Naive thymus-derived CD4-positive, alpha-beta T cell (primary cell): ENCODE measurements at regions not wholly inside any gene's neighbourhood (a gene's known extent, or its start where the extent isn't known, plus 50 kb on each side); places are given as distances from the start of the nearest gene placed in this dataset.

Experiments used
- ATAC-seq: fragments of 150-1000 bp; cut with Tn5 transposase; 2 replicates; pipeline ENCODE4 v1.10.0; 2021; ENCODE audit warnings: mild to moderate bottlenecking, moderate library complexity
- CTCF ChIA-PET: fragments of 350-600 bp; sonication (Branson Sonifier 250); formaldehyde crosslinking; loops from one replicate; lab custom pipeline; 2021; ENCODE audit warnings: antibody characterized with exemption; lab: Charles Lee
- POLR2A ChIA-PET: fragments of 350-600 bp; sonication (Branson Sonifier 250); formaldehyde crosslinking; loops from one replicate; lab custom pipeline; 2021; ENCODE audit warnings: antibody characterized with exemption, inconsistent platforms; lab: Charles Lee
- DNase-seq, 9 donors: peaks; one replicate each; pipeline versions ENCODE4 v3.0.0 to v3.0.0-alpha.2; 2020 to 2022; ENCODE audit warnings: mixed read lengths in 1 of 9
- H3K27ac ChIP-seq: one replicate; pipeline ENCODE4 v1.7.0; 2013; ENCODE audit warnings: mild to moderate bottlenecking, low read depth, low read length, moderate library complexity
- H3K27me3 ChIP-seq, 2 donors: one replicate each; pipeline ENCODE4 v1.7.0; 2013; ENCODE audit warnings: low read length in 2 of 2, mild to moderate bottlenecking in 2 of 2, moderate library complexity in 2 of 2; ENCODE audit not compliant: control insufficient read depth in 2 of 2, insufficient read depth in 2 of 2
- H3K36me3 ChIP-seq, 3 experiments: 1 replicate in 2 of 3; 2 replicates in 1 of 3; pipeline ENCODE4 v1.7.0; 2013; ENCODE audit warnings: low read length in 3 of 3, mild to moderate bottlenecking in 3 of 3, moderate library complexity in 1 of 3; ENCODE audit not compliant: insufficient read depth in 3 of 3, control insufficient read depth in 2 of 3
- H3K4me1 ChIP-seq, 2 donors: one replicate each; pipeline ENCODE4 v1.7.0; 2013; ENCODE audit warnings: low read length in 2 of 2, mild to moderate bottlenecking in 2 of 2, moderate library complexity in 1 of 2; ENCODE audit not compliant: control insufficient read depth in 2 of 2, insufficient read depth in 2 of 2
- H3K4me3 ChIP-seq: 2 replicates; pipeline ENCODE4 v1.7.0; 2013; ENCODE audit warnings: mild to moderate bottlenecking, low read length
- H3K9me3 ChIP-seq, 3 experiments: 1 replicate in 2 of 3; 2 replicates in 1 of 3; pipeline ENCODE4 v1.7.0; 2013; ENCODE audit warnings: low read length in 3 of 3; ENCODE audit not compliant: control insufficient read depth in 2 of 3
- H3K27ac Mint-ChIP-seq, 9 donors: one replicate each; pipeline ENCODE4 v1.8.0; 2020 to 2022; ENCODE audit warnings: mixed read lengths in 9 of 9, mild to moderate bottlenecking in 8 of 9, moderate library complexity in 5 of 9, inconsistent platforms in 2 of 9
- H3K27me3 Mint-ChIP-seq, 5 donors: one replicate each; pipeline ENCODE4 v1.8.0; 2021 to 2022; ENCODE audit warnings: mixed read lengths in 5 of 5, mild to moderate bottlenecking in 1 of 5
- H3K36me3 Mint-ChIP-seq, 5 donors: one replicate each; pipeline ENCODE4 v1.8.0; 2020 to 2022; ENCODE audit warnings: mixed read lengths in 5 of 5, mild to moderate bottlenecking in 3 of 5, inconsistent platforms in 1 of 5
- H3K4me1 Mint-ChIP-seq, 7 donors: one replicate each; pipeline ENCODE4 v1.8.0; 2020 to 2022; ENCODE audit warnings: mixed read lengths in 7 of 7, mild to moderate bottlenecking in 3 of 7, inconsistent platforms in 1 of 7
- H3K4me3 Mint-ChIP-seq, 10 donors: one replicate each; pipeline ENCODE4 v1.8.0; 2020 to 2022; ENCODE audit warnings: mild to moderate bottlenecking in 10 of 10, mixed read lengths in 10 of 10, moderate library complexity in 6 of 10, inconsistent platforms in 2 of 10
- H3K9me3 Mint-ChIP-seq, 11 donors: one replicate each; pipeline ENCODE4 v1.8.0; 2020 to 2022; ENCODE audit warnings: mixed read lengths in 11 of 11, mild to moderate bottlenecking in 4 of 11, inconsistent platforms in 1 of 11, moderate library complexity in 1 of 11
- intact Hi-C, 2 donors: fragments of 100-400 bp; cut with micrococcal nuclease; formaldehyde crosslinking; loops; one replicate each; pipeline ENCODE4 v1.15.1; 2023

DNA sequence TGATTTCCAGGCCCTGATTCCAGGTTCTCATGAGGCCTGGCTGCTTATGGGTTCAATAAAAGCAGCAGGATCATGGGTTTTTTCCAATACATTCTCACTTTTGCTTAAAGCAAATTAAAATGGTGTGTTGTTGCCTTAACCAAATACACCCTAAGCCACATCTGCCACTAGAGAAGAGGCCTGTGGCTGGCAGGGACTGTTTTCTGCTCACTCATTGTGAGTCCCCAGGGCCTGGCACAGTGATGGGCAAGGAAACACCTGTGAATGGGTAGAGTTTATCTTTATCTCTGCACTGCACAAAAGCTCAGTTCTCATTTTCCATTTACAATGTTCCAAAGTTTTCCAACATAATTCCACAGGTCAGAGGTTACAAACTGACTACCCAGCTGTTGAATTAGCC, 726.0 kb downstream of the UQCRFS1 start:
- intact Hi-C loops, result loop anchor here in 1 of 2 donors (5.0 kb wide), 1 partner anchor 65 kb away; no protein-coding TSS in a partner anchor
- ChIA-PET CTCF (no interaction called here), POLR2A (no interaction called here)
- H3K4me1 Mint-ChIP-seq, result peaks cover 0 to 22% (median 7%) of the 10 kb centered on the region in 7 donors
- Histone ChIP-seq H3K27ac (no peak overlapping the region), H3K4me1 (no peaks in the 10 kb centered on the region), H3K27me3 (no peaks in the 10 kb centered on the region), H3K4me3 (no peak overlapping the region), H3K36me3 (no peaks in the 10 kb centered on the region), H3K9me3 (no peaks in the 10 kb centered on the region)
- no peak overlapping the region for H3K4me3 Mint-ChIP-seq
- ATAC-seq, result no peak
- peaks cover 0 to 6% (median 0%) of the 10 kb centered on the region in 11 donors for H3K9me3 Mint-ChIP-seq
- DNase-seq, result no peak
- H3K36me3 Mint-ChIP-seq, result peaks cover 0 to 1% (median 0%) of the 10 kb centered on the region in 5 donors
- peaks cover 0 to 12% (median 3%) of the 10 kb centered on the region in 5 donors for H3K27me3 Mint-ChIP-seq
- H3K27ac Mint-ChIP-seq, result no peak overlapping the region

DNA sequence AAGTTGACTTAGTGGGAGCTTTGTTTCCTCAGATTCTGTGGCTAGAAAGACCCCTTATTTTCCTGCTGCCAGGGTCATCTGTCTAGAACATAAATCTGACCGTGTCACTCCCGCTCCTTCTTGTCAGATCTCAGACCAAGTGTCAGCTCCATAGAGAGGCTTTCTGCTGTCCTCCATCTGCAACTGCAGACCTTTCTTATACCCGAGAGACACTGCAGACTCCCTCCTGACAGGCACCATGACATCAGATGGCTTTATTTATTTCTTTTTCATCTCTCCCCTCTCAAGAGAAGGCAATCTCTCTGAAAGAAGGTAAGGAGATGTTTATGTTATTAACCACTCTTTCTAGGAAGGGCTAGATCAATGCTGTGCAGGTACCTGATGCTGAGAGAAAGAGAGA, 726.5 kb downstream of the UQCRFS1 start:
- Histone ChIP-seq H3K27ac (no peak overlapping the region), H3K9me3 (no peaks in the 10 kb centered on the region), H3K36me3 (no peaks in the 10 kb centered on the region), H3K4me3 (no peak overlapping the region), H3K4me1 (no peaks in the 10 kb centered on the region), H3K27me3 (no peaks in the 10 kb centered on the region)
- peaks cover 0 to 6% (median 0%) of the 10 kb centered on the region in 11 donors for H3K9me3 Mint-ChIP-seq
- H3K27me3 Mint-ChIP-seq, result peaks cover 0 to 12% (median 3%) of the 10 kb centered on the region in 5 donors
- ChIA-PET CTCF (no interaction called here), POLR2A (no interaction called here)
- peaks cover 0 to 1% (median 0%) of the 10 kb centered on the region in 5 donors for H3K36me3 Mint-ChIP-seq
- ATAC-seq, result no peak
- intact Hi-C loops, result loop anchor here in 1 of 2 donors (5.0 kb wide), 1 partner anchor 66 kb away; no protein-coding TSS in a partner anchor
- peaks cover 0 to 24% (median 7%) of the 10 kb centered on the region in 7 donors for H3K4me1 Mint-ChIP-seq
- DNase-seq, result no peak
- H3K4me3 Mint-ChIP-seq, result no peak overlapping the region
- H3K27ac Mint-ChIP-seq, result no peak overlapping the region

DNA sequence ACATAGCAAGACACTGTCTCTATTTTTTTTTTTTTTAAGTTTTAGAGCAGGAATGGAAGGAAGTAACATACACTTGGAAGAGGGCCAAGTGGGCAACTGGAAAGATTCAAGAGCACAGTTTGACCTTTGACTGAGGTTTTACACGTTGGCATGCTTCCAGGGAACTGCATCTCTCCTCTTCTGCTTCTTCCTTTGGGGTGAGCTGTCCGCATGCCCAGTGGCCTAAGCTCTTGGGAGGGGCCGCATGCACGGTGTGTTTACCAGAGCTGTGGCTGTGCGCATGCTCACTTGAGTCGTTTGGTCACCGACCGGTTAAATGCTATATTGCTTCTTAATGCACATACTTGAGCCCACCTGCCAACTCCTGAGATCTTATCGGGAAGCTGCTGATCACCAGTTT, 727.7 kb downstream of the UQCRFS1 start:
- ATAC-seq (no peak), DNase-seq (no peak)
- Mint-ChIP-seq H3K4me3 (no peak overlapping the region), H3K9me3 (peaks cover 0 to 6% (median 0%) of the 10 kb centered on the region in 11 donors), H3K27ac (no peak overlapping the region), H3K27me3 (peaks cover 0 to 8% (median 3%) of the 10 kb centered on the region in 5 donors), H3K36me3 (peaks cover 0 to 1% (median 0%) of the 10 kb centered on the region in 5 donors), H3K4me1 (peaks cover 0 to 32% (median 11%) of the 10 kb centered on the region in 7 donors)
- CTCF ChIA-PET, result no interaction called here
- H3K36me3 ChIP-seq, result no peaks in the 10 kb centered on the region
- no peak overlapping the region for H3K4me3 ChIP-seq
- POLR2A ChIA-PET, result no interaction called here
- intact Hi-C loops, result loop anchor here in 1 of 2 donors (5.0 kb wide), 1 partner anchor 67 kb away; no protein-coding TSS in a partner anchor
- H3K9me3 ChIP-seq, result no peaks in the 10 kb centered on the region
- H3K4me1 ChIP-seq, result no peaks in the 10 kb centered on the region
- H3K27me3 ChIP-seq, result no peaks in the 10 kb centered on the region
- no peak overlapping the region for H3K27ac ChIP-seq

DNA sequence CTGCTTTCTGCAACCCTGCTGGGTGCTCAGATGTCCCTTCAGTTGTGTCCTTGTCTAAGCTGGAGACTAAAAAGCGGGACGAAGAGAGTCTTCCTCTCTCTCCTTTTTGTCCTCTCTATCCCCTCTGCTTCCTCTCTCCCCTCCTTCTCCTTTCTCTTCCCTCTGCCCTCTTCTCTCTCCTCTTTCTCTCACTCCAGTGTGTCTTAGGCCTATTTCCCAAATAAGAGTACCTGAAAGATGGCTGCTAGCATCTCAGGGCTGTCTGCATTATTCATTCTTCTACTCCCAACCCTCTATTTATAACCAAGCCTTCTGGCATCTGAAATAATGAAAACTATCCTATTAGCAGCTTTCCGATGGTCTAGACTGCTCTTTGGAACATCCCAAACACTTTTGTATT, 729.8 kb downstream of the UQCRFS1 start:
- peaks cover 0 to 26% (median 11%) of the 10 kb centered on the region in 7 donors for H3K4me1 Mint-ChIP-seq
- H3K27me3 Mint-ChIP-seq, result peaks cover 0 to 3% (median 0%) of the 10 kb centered on the region in 5 donors
- Histone ChIP-seq H3K27ac (no peak overlapping the region), H3K9me3 (no peaks in the 10 kb centered on the region), H3K27me3 (no peaks in the 10 kb centered on the region), H3K36me3 (no peaks in the 10 kb centered on the region), H3K4me1 (no peaks in the 10 kb centered on the region), H3K4me3 (no peak overlapping the region)
- H3K4me3 Mint-ChIP-seq, result no peak overlapping the region
- CTCF ChIA-PET, result no interaction called here
- no peak for DNase-seq
- ATAC-seq, result no peak
- H3K27ac Mint-ChIP-seq, result no peak overlapping the region
- peaks cover 0 to 4% (median 0%) of the 10 kb centered on the region in 5 donors for H3K36me3 Mint-ChIP-seq
- intact Hi-C loops, result no loop called here
- POLR2A ChIA-PET, result no interaction called here
- H3K9me3 Mint-ChIP-seq, result peaks cover 0 to 6% (median 0%) of the 10 kb centered on the region in 11 donors

DNA sequence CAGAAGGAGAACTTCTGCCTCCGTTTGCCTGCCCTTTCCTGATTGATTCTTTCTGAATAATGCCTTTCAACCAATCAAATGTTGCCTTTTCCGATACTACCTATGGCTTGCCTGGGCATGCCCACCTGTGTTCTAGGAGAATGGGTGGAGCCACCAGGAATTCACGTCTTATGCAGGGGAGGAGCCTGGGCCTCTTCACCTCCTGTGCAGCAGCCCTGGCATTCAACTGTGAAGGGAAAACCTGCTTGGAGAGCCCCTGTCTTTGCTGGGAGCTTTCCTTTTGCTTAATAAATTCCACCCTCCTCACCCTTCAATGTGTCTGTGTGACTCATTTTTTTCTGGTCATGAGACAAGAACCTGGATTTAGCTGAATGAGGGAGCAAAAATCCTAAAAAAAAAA, 730.7 kb downstream of the UQCRFS1 start:
- CTCF ChIA-PET, result no interaction called here
- Histone ChIP-seq H3K27ac (no peak overlapping the region), H3K27me3 (no peaks in the 10 kb centered on the region), H3K4me3 (no peak overlapping the region), H3K9me3 (no peaks in the 10 kb centered on the region), H3K4me1 (no peaks in the 10 kb centered on the region), H3K36me3 (no peaks in the 10 kb centered on the region)
- no peak for ATAC-seq
- no peak overlapping the region for H3K27ac Mint-ChIP-seq
- peaks cover 0 to 10% (median 0%) of the 10 kb centered on the region in 11 donors for H3K9me3 Mint-ChIP-seq
- peaks cover 0 to 4% (median 0%) of the 10 kb centered on the region in 5 donors for H3K36me3 Mint-ChIP-seq
- POLR2A ChIA-PET, result no interaction called here
- intact Hi-C loops, result no loop called here
- no peak for DNase-seq
- peaks cover 0 to 17% (median 8%) of the 10 kb centered on the region in 7 donors for H3K4me1 Mint-ChIP-seq
- H3K27me3 Mint-ChIP-seq, result peaks cover 0 to 3% (median 0%) of the 10 kb centered on the region in 5 donors
- no peak overlapping the region for H3K4me3 Mint-ChIP-seq

DNA sequence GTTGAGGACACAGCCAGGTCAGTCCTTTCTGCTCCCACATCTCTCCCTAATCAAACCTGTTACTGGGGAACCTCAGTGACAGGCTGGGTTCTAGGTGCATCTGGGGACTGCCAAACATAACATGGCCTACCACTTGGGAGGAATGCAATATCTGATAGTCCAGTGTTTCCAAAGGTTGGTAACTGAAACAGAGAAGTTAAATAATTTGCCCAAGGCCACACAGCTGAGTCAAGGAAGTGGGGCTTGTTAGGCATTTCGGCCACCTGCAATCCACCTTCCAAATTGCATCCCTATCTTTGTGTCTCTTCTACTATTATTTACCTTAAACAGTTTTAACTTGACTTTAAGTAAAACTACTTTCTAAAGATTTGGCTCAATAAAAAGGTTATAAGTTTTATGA, 731.3 kb downstream of the UQCRFS1 start:
- Histone ChIP-seq H3K4me1 (no peaks in the 10 kb centered on the region), H3K4me3 (no peak overlapping the region), H3K27me3 (no peaks in the 10 kb centered on the region), H3K9me3 (no peaks in the 10 kb centered on the region), H3K27ac (no peak overlapping the region), H3K36me3 (no peaks in the 10 kb centered on the region)
- Mint-ChIP-seq H3K27me3 (peaks cover 0 to 3% (median 0%) of the 10 kb centered on the region in 5 donors), H3K36me3 (peaks cover 0 to 4% (median 0%) of the 10 kb centered on the region in 5 donors), H3K9me3 (peaks cover 0 to 10% (median 0%) of the 10 kb centered on the region in 11 donors), H3K4me3 (no peak overlapping the region), H3K27ac (no peak overlapping the region), H3K4me1 (peaks cover 0 to 17% (median 8%) of the 10 kb centered on the region in 7 donors)
- ATAC-seq (no peak), DNase-seq (no peak)
- CTCF ChIA-PET, result no interaction called here
- POLR2A ChIA-PET, result no interaction called here
- intact Hi-C loops, result no loop called here

DNA sequence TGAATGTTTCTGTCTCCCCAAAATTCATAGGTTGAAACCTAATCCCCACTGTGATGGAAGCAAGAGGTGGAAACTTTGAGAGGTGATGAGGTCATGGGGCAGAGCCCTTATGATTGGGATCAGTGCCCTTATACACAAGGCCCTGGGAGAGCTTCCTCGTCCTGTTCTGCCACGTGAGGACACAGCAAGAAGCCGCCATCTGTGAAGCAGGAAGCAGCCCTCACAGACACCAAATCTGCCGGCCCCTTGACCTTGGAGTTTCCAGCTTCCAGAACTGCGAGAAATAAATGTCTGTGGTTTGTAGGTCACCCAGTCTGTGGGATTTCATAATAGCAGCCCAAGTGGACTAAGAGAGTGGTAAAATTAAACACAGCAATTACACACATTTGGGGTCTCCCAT, 737.4 kb downstream of the UQCRFS1 start:
- peaks cover 0 to 21% (median 0%) of the 10 kb centered on the region in 7 donors for H3K4me1 Mint-ChIP-seq
- H3K36me3 ChIP-seq, result no peaks in the 10 kb centered on the region
- ATAC-seq (no peak), DNase-seq (no peak)
- H3K4me3 Mint-ChIP-seq, result no peak overlapping the region
- no peak overlapping the region for H3K4me3 ChIP-seq
- H3K27me3 Mint-ChIP-seq, result no peaks in the 10 kb centered on the region
- H3K27ac ChIP-seq, result no peak overlapping the region
- H3K4me1 ChIP-seq, result peaks cover 0 to 7% of the 10 kb centered on the region in 2 donors
- H3K9me3 ChIP-seq, result no peaks in the 10 kb centered on the region
- H3K9me3 Mint-ChIP-seq, result peaks cover 0 to 4% (median 0%) of the 10 kb centered on the region in 11 donors
- H3K27me3 ChIP-seq, result no peaks in the 10 kb centered on the region
- intact Hi-C loops, result no loop called here
- POLR2A ChIA-PET, result no interaction called here
- CTCF ChIA-PET, result interaction anchor here (1.0 kb wide), 1 partner anchor 9 kb away, joined by 3 read pairs; no protein-coding TSS in a partner anchor
- H3K36me3 Mint-ChIP-seq, result peaks cover 0 to 3% (median 0%) of the 10 kb centered on the region in 5 donors
- no peak overlapping the region for H3K27ac Mint-ChIP-seq
